ENCODE measurements at regions not wholly inside any gene's neighbourhood (a gene's known extent, or its start where the extent isn't known, plus 50 kb on each side); places are given as distances from the start of the nearest gene placed in this dataset.

DNA sequence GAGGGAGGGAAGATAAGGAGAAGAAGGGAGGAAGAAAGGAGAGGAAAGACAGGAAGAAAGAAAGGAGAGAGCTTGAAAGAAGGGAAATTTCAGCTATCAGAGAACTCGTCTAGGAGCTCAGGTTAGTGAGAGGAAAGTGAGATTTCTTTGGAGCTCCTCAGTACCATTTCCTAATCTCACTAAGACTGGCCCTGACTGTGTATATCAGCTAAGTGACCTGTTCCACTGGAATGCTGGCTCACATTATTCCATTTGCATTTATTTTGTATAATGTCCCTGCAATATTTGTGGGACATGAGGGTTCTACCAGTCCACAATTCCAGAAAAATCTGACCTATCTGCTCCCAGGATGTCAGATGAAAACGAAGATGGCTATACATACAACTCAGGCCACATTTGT is 114.7 kb upstream of the CELF2 start:
- no peak overlapping the region for H3K27ac Mint-ChIP-seq
- peaks cover 44% of the 10 kb centered on the region for H3K27me3 Mint-ChIP-seq
- no peaks in the 10 kb centered on the region for H3K4me1 Mint-ChIP-seq (ENCODE audit: low read depth)
- no peaks in the 10 kb centered on the region for H3K36me3 Mint-ChIP-seq (ENCODE audit: insufficient read depth)
- no peak for DNase-seq (ENCODE audit: low spot score, unreplicated experiment)
- H3K4me3 Mint-ChIP-seq (ENCODE audit: low read depth) = no peak overlapping the region
- H3K9me3 Mint-ChIP-seq (ENCODE audit: low read depth) = no peaks in the 10 kb centered on the region
- TF ChIP-seq, protein P1, sequence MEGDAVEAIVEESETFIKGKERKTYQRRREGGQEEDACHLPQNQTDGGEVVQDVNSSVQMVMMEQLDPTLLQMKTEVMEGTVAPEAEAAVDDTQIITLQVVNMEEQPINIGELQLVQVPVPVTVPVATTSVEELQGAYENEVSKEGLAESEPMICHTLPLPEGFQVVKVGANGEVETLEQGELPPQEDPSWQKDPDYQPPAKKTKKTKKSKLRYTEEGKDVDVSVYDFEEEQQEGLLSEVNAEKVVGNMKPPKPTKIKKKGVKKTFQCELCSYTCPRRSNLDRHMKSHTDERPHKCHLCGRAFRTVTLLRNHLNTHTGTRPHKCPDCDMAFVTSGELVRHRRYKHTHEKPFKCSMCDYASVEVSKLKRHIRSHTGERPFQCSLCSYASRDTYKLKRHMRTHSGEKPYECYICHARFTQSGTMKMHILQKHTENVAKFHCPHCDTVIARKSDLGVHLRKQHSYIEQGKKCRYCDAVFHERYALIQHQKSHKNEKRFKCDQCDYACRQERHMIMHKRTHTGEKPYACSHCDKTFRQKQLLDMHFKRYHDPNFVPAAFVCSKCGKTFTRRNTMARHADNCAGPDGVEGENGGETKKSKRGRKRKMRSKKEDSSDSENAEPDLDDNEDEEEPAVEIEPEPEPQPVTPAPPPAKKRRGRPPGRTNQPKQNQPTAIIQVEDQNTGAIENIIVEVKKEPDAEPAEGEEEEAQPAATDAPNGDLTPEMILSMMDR (IDR thresholded peaks at IDR 0.05; ENCODE audit: unreplicated experiment) = no peak

DNA sequence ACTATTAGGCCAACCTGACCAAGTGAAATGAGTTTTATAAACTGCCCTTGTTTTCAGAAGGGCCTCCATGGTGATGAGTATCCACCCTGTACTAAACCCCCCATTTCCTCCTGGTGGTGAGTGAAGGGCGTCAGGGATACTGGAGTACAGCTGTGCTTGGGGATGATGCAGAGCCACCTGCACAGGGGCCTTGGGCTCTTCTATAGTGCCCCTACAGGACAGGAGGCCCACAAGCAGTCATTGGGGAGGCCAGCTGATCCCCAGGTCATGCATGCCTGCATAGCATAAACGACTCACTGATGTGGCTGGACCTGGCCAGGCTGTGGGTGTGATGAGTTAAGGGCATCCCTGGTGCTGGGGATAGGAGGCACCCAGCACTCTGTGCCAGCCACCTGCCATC is 114.1 kb upstream of the CELF2 start:
- no peak overlapping the region for H3K4me3 Mint-ChIP-seq (ENCODE audit: low read depth)

DNA sequence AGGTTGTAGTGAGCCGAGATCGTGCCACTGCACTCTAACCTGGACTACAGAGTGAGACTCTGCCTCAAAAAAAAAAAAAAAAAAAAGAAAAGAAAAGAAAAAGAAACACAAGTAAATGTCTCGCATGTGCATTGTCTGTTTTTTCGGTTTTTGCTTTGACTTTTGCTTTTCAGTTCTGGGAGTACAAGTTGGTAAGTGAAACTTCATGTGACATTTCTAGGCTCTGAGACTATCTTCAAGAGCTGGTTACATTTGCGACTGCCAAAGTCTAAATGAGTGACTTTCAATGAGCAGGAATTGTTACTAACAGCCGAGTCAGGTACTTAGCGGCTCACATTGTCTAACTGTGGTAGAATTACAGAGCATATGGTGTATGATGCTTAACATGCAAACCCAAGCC is 107.0 kb upstream of the CELF2 start:
- Mint-ChIP-seq H3K9me3 (ENCODE audit: low read depth) (no peaks in the 10 kb centered on the region), H3K27me3 (peaks cover 58% of the 10 kb centered on the region), H3K4me1 (ENCODE audit: low read depth) (peaks cover 10% of the 10 kb centered on the region), H3K27ac (no peak overlapping the region), H3K36me3 (ENCODE audit: insufficient read depth) (no peaks in the 10 kb centered on the region), H3K4me3 (ENCODE audit: low read depth) (no peak overlapping the region)
- no peak for DNase-seq (ENCODE audit: low spot score, unreplicated experiment)
- TF ChIP-seq, protein P1 (IDR thresholded peaks at IDR 0.05; ENCODE audit: unreplicated experiment) = no peak

More for the DNA sequence above, 114.1 kb upstream of the CELF2 start:
- Mint-ChIP-seq H3K27ac (no peak overlapping the region), H3K36me3 (ENCODE audit: insufficient read depth) (no peaks in the 10 kb centered on the region), H3K9me3 (ENCODE audit: low read depth) (no peaks in the 10 kb centered on the region), H3K4me1 (ENCODE audit: low read depth) (no peaks in the 10 kb centered on the region), H3K27me3 (peaks cover 40% of the 10 kb centered on the region)
- TF ChIP-seq, protein P1 (IDR thresholded peaks at IDR 0.05; ENCODE audit: unreplicated experiment) = no peak
- no peak for DNase-seq (ENCODE audit: low spot score, unreplicated experiment)

DNA sequence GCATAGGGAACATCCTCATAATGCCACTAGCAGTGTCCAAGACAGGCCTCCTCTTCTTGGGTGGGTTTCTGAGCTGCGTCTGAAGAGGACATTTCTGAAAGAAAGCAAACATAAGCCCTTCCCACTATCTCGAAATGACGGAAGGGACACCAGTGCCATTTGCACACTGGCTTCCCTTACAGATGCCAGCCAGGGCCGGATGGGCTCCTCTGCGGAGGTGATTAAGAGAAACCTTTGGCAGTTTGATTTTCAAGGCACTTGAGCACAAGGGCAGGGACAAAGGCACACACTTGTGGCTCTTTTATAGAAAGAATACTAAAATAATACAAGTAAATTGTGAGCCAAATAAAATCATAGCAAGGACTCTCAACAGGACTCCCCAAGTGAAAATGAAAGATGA is 106.6 kb upstream of the CELF2 start:
- Mint-ChIP-seq H3K4me1 (ENCODE audit: low read depth) (peaks cover 10% of the 10 kb centered on the region), H3K27ac (peak overlapping the region; percentile 93), H3K9me3 (ENCODE audit: low read depth) (no peaks in the 10 kb centered on the region), H3K36me3 (ENCODE audit: insufficient read depth) (no peaks in the 10 kb centered on the region), H3K27me3 (peaks cover 60% of the 10 kb centered on the region), H3K4me3 (ENCODE audit: low read depth) (no peak overlapping the region)
- TF ChIP-seq, protein P1 (IDR thresholded peaks at IDR 0.05; ENCODE audit: unreplicated experiment) = no peak
- DNase-seq (ENCODE audit: low spot score, unreplicated experiment) = no peak

DNA sequence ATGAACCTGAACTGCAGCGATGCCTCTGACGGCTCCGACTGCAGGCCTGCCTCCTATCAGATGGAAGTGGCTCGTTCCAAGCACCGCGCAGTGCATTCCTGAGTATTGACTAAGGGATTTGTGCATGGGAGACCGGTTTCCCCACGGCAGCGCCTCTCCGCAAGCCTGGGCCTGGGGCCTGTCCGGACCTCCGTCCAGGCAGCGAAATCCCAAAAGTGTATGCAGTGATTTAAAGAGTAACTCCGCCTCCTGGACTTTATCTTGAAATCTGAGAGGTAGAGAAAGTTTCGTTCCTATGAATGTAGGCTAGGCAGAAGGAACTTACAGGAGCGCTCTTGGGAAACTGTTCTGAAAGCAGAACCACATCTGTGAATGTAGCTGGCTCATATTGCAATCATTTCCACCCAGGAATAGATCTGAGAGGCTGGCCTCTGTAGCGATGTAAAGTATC is 106.2 kb upstream of the CELF2 start:
- H3K4me3 Mint-ChIP-seq (ENCODE audit: low read depth) = no peak overlapping the region

More for the DNA sequence above, 106.2 kb upstream of the CELF2 start:
- DNase-seq (ENCODE audit: low spot score, unreplicated experiment) = peak; percentile 23
- H3K9me3 Mint-ChIP-seq (ENCODE audit: low read depth) = no peaks in the 10 kb centered on the region
- TF ChIP-seq, protein P1 (IDR thresholded peaks at IDR 0.05; ENCODE audit: unreplicated experiment) = no peak
- H3K4me1 Mint-ChIP-seq (ENCODE audit: low read depth) = peaks cover 10% of the 10 kb centered on the region
- peak overlapping the region; percentile 93 for H3K27ac Mint-ChIP-seq
- H3K36me3 Mint-ChIP-seq (ENCODE audit: insufficient read depth) = no peaks in the 10 kb centered on the region
- peaks cover 61% of the 10 kb centered on the region for H3K27me3 Mint-ChIP-seq

Data from progenitor cell of endocrine pancreas (in vitro differentiated cells).